ENCODE measurements at regions not wholly inside any gene's neighbourhood (a gene's known extent, or its start where the extent isn't known, plus 50 kb on each side); places are given as distances from the start of the nearest gene placed in this dataset.

DNA sequence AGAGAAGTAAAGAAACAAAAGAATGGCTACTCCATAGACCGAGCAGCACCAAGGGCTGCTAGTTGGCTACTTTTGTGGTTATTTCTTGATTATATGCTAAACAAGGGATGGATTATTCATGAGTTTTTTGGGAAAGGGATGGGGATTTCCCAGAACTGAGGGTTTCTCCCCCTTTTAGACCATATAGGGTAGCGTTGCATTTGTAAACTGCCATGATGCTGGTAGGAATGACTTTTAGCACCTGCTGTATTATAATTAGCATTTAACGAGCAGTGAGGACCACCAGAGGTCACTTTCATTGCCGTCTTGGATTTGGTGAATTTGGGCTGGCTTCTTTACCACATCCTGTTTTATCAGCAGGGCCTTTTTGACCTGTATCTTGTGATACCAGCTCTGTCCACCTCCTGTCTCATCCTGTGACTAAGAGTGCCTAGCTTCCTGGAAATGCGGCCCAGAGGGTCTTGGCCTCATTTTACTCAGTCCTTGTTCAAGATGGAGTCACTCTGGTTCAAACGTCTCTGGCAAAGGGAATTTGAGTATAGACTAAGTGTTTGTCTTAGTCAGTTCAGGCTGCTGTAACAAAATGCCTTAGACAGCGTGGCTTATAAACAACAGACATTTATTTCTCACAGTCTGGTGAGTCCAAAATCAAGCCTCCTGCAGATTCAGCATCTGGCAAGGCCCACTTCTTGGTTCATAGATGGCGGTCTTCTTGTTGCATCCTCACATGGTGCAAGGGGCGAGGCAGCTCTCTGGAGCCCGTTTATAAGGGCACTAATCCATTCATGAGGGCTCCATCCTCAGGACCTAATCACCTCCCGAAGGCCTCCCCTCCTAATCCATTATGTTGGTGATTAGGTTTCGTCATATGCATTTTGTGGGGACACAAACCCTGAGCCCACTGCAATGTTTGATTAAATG, 348.3 kb upstream of the SFSWAP start:
- TF ChIP-seq, protein P1, sequence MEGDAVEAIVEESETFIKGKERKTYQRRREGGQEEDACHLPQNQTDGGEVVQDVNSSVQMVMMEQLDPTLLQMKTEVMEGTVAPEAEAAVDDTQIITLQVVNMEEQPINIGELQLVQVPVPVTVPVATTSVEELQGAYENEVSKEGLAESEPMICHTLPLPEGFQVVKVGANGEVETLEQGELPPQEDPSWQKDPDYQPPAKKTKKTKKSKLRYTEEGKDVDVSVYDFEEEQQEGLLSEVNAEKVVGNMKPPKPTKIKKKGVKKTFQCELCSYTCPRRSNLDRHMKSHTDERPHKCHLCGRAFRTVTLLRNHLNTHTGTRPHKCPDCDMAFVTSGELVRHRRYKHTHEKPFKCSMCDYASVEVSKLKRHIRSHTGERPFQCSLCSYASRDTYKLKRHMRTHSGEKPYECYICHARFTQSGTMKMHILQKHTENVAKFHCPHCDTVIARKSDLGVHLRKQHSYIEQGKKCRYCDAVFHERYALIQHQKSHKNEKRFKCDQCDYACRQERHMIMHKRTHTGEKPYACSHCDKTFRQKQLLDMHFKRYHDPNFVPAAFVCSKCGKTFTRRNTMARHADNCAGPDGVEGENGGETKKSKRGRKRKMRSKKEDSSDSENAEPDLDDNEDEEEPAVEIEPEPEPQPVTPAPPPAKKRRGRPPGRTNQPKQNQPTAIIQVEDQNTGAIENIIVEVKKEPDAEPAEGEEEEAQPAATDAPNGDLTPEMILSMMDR (IDR thresholded peaks at IDR 0.05; ENCODE audit: low read length): no peak
- TF ChIP-seq EZH2 (IDR thresholded peaks at IDR 0.05; ENCODE audit: borderline replicate concordance, low read length): no peak

Measured in OCI-LY1 (cell line).